ENCODE measurements at regions not wholly inside any gene's neighbourhood (a gene's known extent, or its start where the extent isn't known, plus 50 kb on each side); places are given as distances from the start of the nearest gene placed in this dataset.
"Not testable (repeated sequence)": the region's sequence is repeated elsewhere in the genome, so short reads cannot be mapped to it uniquely, and the experiment has no call there.

GRCh38 chr7:69189406-69189805 is 408.9 kb upstream of the AUTS2 start:
- no peak for DNase-seq (ENCODE audit: low read depth, low spot score)
- H3K27ac ChIP-seq: no peak overlapping the region

- H3K27ac ChIP-seq: no peak overlapping the region
- DNase-seq (ENCODE audit: low read depth, low spot score): no peak
Observed at GRCh38 chr7:69190025-69190424, 408.2 kb upstream of the AUTS2 start.

GRCh38 chr7:69190763-69191162 is 407.5 kb upstream of the AUTS2 start:
- H3K27ac ChIP-seq: no peak overlapping the region
- DNase-seq (ENCODE audit: low read depth, low spot score): no peak

- H3K27ac ChIP-seq: no peak overlapping the region
- no peak for DNase-seq (ENCODE audit: low read depth, low spot score)
Observed at GRCh38 chr7:69192134-69192533, 406.1 kb upstream of the AUTS2 start.

GRCh38 chr7:69193061-69193460 is 405.2 kb upstream of the AUTS2 start:
- no peak overlapping the region for H3K27ac ChIP-seq
- DNase-seq (ENCODE audit: low read depth, low spot score): no peak

GRCh38 chr7:69196593-69196992 is 401.7 kb upstream of the AUTS2 start:
- DNase-seq (ENCODE audit: low read depth, low spot score): no peak
- no peak overlapping the region for H3K27ac ChIP-seq

GRCh38 chr7:69198250-69198649 is 400.0 kb upstream of the AUTS2 start:
- no peak for DNase-seq (ENCODE audit: low read depth, low spot score)
- H3K27ac ChIP-seq: no peak overlapping the region

GRCh38 chr7:69199041-69199440 is 399.2 kb upstream of the AUTS2 start:
- no peak for DNase-seq (ENCODE audit: low read depth, low spot score)
- no peak overlapping the region for H3K27ac ChIP-seq

GRCh38 chr7:69199661-69200060 is 398.6 kb upstream of the AUTS2 start:
- H3K27ac ChIP-seq: no peak overlapping the region
- DNase-seq (ENCODE audit: low read depth, low spot score): no peak

GRCh38 chr7:69203871-69204270 is 394.4 kb upstream of the AUTS2 start:
- no peak overlapping the region for H3K27ac ChIP-seq
- DNase-seq (ENCODE audit: low read depth, low spot score): no peak

- H3K27ac ChIP-seq: no peak overlapping the region
- DNase-seq (ENCODE audit: low read depth, low spot score): no peak
Observed at GRCh38 chr7:69204943-69205342, 393.3 kb upstream of the AUTS2 start.

GRCh38 chr7:69205581-69205980 is 392.7 kb upstream of the AUTS2 start:
- no peak overlapping the region for H3K27ac ChIP-seq
- DNase-seq (ENCODE audit: low read depth, low spot score): no peak

GRCh38 chr7:69208276-69208675 is 390.0 kb upstream of the AUTS2 start:
- no peak for DNase-seq (ENCODE audit: low read depth, low spot score)
- no peak overlapping the region for H3K27ac ChIP-seq

- H3K27ac ChIP-seq: no peak overlapping the region
Observed at GRCh38 chr7:69208848-69209247, 389.4 kb upstream of the AUTS2 start.

GRCh38 chr7:69211336-69211735 is 386.9 kb upstream of the AUTS2 start:
- no peak overlapping the region for H3K27ac ChIP-seq
- DNase-seq (ENCODE audit: low read depth, low spot score): no peak

More at GRCh38 chr7:69208848-69209247, 389.4 kb upstream of the AUTS2 start:
- DNase-seq (ENCODE audit: low read depth, low spot score): no peak

- no peak overlapping the region for H3K27ac ChIP-seq
- DNase-seq (ENCODE audit: low read depth, low spot score): no peak
Observed at GRCh38 chr7:69211739-69212138, 386.5 kb upstream of the AUTS2 start.

GRCh38 chr7:69213878-69214277 is 384.4 kb upstream of the AUTS2 start:
- DNase-seq (ENCODE audit: low read depth, low spot score): no peak
- no peak overlapping the region for H3K27ac ChIP-seq

- DNase-seq (ENCODE audit: low read depth, low spot score); H3K27ac ChIP-seq: not testable (repeated sequence)
Observed at GRCh38 chr7:69215516-69215915, 382.8 kb upstream of the AUTS2 start.

- no peak for DNase-seq (ENCODE audit: low read depth, low spot score)
- no peak overlapping the region for H3K27ac ChIP-seq
Observed at GRCh38 chr7:69217516-69218350, 380.5 kb upstream of the AUTS2 start.

GRCh38 chr7:69218576-69218975 is 379.7 kb upstream of the AUTS2 start:
- H3K27ac ChIP-seq: no peak overlapping the region
- DNase-seq (ENCODE audit: low read depth, low spot score): no peak

GRCh38 chr7:69219381-69219780 is 378.9 kb upstream of the AUTS2 start:
- H3K27ac ChIP-seq: no peak overlapping the region
- DNase-seq (ENCODE audit: low read depth, low spot score): no peak

GRCh38 chr7:69225259-69225943 is 372.9 kb upstream of the AUTS2 start:
- DNase-seq (ENCODE audit: low read depth, low spot score): no peak
- H3K27ac ChIP-seq: no peak overlapping the region

All from epithelial cell of prostate (primary cell).